ENCODE measurements at regions not wholly inside any gene's neighbourhood (a gene's known extent, or its start where the extent isn't known, plus 50 kb on each side); places are given as distances from the start of the nearest gene placed in this dataset.

GRCh38 chr10:111993872-111994426 lies 189.6 kb downstream of the GPAM start:
- Histone ChIP-seq H3K4me3 (ENCODE audit: low read length) (no peak overlapping the region), H3K9me3 (ENCODE audit: control insufficient read depth, insufficient read depth, low read length) (no peaks in the 10 kb centered on the region), H3K4me1 (ENCODE audit: control insufficient read depth, insufficient read depth, low read length) (no peaks in the 10 kb centered on the region), H3K27ac (ENCODE audit: low read length) (no peak overlapping the region), H3K27me3 (ENCODE audit: control insufficient read depth, insufficient read depth, low read length) (no peaks in the 10 kb centered on the region), H3K36me3 (ENCODE audit: control insufficient read depth, insufficient read depth, low read length) (no peaks in the 10 kb centered on the region)
- Mint-ChIP-seq H3K27ac (no peak overlapping the region), H3K4me1 (no peaks in the 10 kb centered on the region), H3K27me3 (ENCODE audit: low read depth in 2 of 2) (peaks cover 0 to 4% of the 10 kb centered on the region in 2 donors), H3K4me3 (no peak overlapping the region), H3K9me3 (peaks cover 0 to 3% of the 10 kb centered on the region in 2 donors), H3K36me3 (no peaks in the 10 kb centered on the region)
- intact Hi-C loops (cut with micrococcal nuclease): no loop called here
- ATAC-seq (no peak), DNase-seq (no peak)
- 71% methylated on average over 3 of the region's 4 CpGs for WGBS (ENCODE audit: insufficient coverage)
- no peak for TF ChIP-seq CTCF (IDR thresholded peaks at IDR 0.05)

GRCh38 chr10:111996103-111996502 lies 187.5 kb downstream of the GPAM start:
- no peaks in the 10 kb centered on the region for H3K36me3 ChIP-seq (ENCODE audit: control insufficient read depth, insufficient read depth, low read length)
- WGBS (ENCODE audit: insufficient coverage): 70% methylated on average over 1 of the region's 2 CpGs
- Mint-ChIP-seq H3K9me3 (peaks cover 2 to 3% of the 10 kb centered on the region in 2 donors), H3K4me3 (no peak overlapping the region), H3K27ac (no peak overlapping the region), H3K27me3 (ENCODE audit: low read depth in 2 of 2) (peaks cover 0 to 4% of the 10 kb centered on the region in 2 donors), H3K36me3 (no peaks in the 10 kb centered on the region), H3K4me1 (no peaks in the 10 kb centered on the region)
- H3K4me1 ChIP-seq (ENCODE audit: control insufficient read depth, insufficient read depth, low read length): no peaks in the 10 kb centered on the region
- H3K27me3 ChIP-seq (ENCODE audit: control insufficient read depth, insufficient read depth, low read length): no peaks in the 10 kb centered on the region
- intact Hi-C loops (cut with micrococcal nuclease): no loop called here
- ATAC-seq: no peak
- no peaks in the 10 kb centered on the region for H3K9me3 ChIP-seq (ENCODE audit: control insufficient read depth, insufficient read depth, low read length)
- no peak for TF ChIP-seq CTCF (IDR thresholded peaks at IDR 0.05)
- DNase-seq: no peak
- no peak overlapping the region for H3K27ac ChIP-seq (ENCODE audit: low read length)
- no peak overlapping the region for H3K4me3 ChIP-seq (ENCODE audit: low read length)

GRCh38 chr10:111998728-111999127 lies 184.8 kb downstream of the GPAM start:
- Histone ChIP-seq H3K4me1 (ENCODE audit: control insufficient read depth, insufficient read depth, low read length) (no peaks in the 10 kb centered on the region), H3K9me3 (ENCODE audit: control insufficient read depth, insufficient read depth, low read length) (no peaks in the 10 kb centered on the region), H3K4me3 (ENCODE audit: low read length) (no peak overlapping the region), H3K27ac (ENCODE audit: low read length) (no peak overlapping the region), H3K27me3 (ENCODE audit: control insufficient read depth, insufficient read depth, low read length) (no peaks in the 10 kb centered on the region), H3K36me3 (ENCODE audit: control insufficient read depth, insufficient read depth, low read length) (no peaks in the 10 kb centered on the region)
- 89% methylated on average over 7 of the region's 7 CpGs for WGBS (ENCODE audit: insufficient coverage)
- no peak for TF ChIP-seq CTCF (IDR thresholded peaks at IDR 0.05)
- DNase-seq (no peak), ATAC-seq (no peak)
- Mint-ChIP-seq H3K9me3 (peaks cover 0 to 5% of the 10 kb centered on the region in 2 donors), H3K27ac (no peak overlapping the region), H3K36me3 (no peaks in the 10 kb centered on the region), H3K27me3 (ENCODE audit: low read depth in 2 of 2) (no peaks in the 10 kb centered on the region), H3K4me1 (no peaks in the 10 kb centered on the region), H3K4me3 (no peak overlapping the region)
- intact Hi-C loops (cut with micrococcal nuclease): no loop called here
